Lung (tissue), 11 donors: ENCODE measurements at regions not wholly inside any gene's neighbourhood (a gene's known extent, or its start where the extent isn't known, plus 50 kb on each side); places are given as distances from the start of the nearest gene placed in this dataset.

Experiments
- ATAC-seq: fragments of 200-7000 bp; cut with Tn5 transposase; one replicate; pipeline ENCODE4 v1.9.1; 2020; ENCODE audit warnings: moderate number of reproducible peaks; ENCODE audit not compliant: insufficient read depth, low FRiP score
- DNase-seq, 3 donors: peaks; one replicate each; pipeline ENCODE4 v3.0.0-alpha.2; 2013 to 2017
- H3K27ac ChIP-seq, 2 donors: one replicate each; pipeline ENCODE4 v1.5.1; 2013; ENCODE audit warnings: mild to moderate bottlenecking in 2 of 2, moderate library complexity in 2 of 2, control low read depth in 1 of 2, inconsistent platforms in 1 of 2, low read depth in 1 of 2, low read length in 1 of 2
- H3K27me3 ChIP-seq, 3 donors: one replicate each; pipeline ENCODE4 v1.5.1; 2013; ENCODE audit warnings: low read length in 2 of 3; ENCODE audit not compliant: control insufficient read depth in 3 of 3, insufficient read depth in 3 of 3
- H3K36me3 ChIP-seq, 4 donors: one replicate each; pipeline ENCODE4 v1.5.1; 2013; ENCODE audit warnings: low read length in 4 of 4, mild to moderate bottlenecking in 1 of 4, moderate library complexity in 1 of 4; ENCODE audit not compliant: control insufficient read depth in 4 of 4, insufficient read depth in 4 of 4
- H3K4me1 ChIP-seq, 5 donors: one replicate each; pipeline ENCODE4 v1.5.1; 2013; ENCODE audit warnings: low read length in 5 of 5, mild to moderate bottlenecking in 2 of 5, moderate library complexity in 1 of 5; ENCODE audit not compliant: control insufficient read depth in 5 of 5, insufficient read depth in 5 of 5
- H3K4me3 ChIP-seq: one replicate; pipeline ENCODE4 v1.5.1; 2013; ENCODE audit warnings: mild to moderate bottlenecking, control low read depth, moderate library complexity
- H3K9ac ChIP-seq, 2 donors: one replicate each; pipeline ENCODE4 v1.5.1; 2013; ENCODE audit warnings: low read length in 2 of 2, control low read depth in 1 of 2; ENCODE audit not compliant: insufficient read depth in 1 of 2
- H3K9me3 ChIP-seq, 4 donors: one replicate each; pipeline ENCODE4 v1.5.1; 2013; ENCODE audit warnings: low read length in 3 of 4, mild to moderate bottlenecking in 1 of 4, moderate library complexity in 1 of 4; ENCODE audit not compliant: control insufficient read depth in 4 of 4, insufficient read depth in 3 of 4
- CTCF ChIP-seq: IDR thresholded peaks from 2 replicates; pipeline ENCODE4 v1.5.1; 2012; ENCODE audit warnings: mild to moderate bottlenecking; ENCODE audit errors: control extremely low read depth, extremely low read depth
- WGBS, 2 donors: extraction: QIAGEN DNeasy Blood & Tissue Kit; methylation state at CpG; one replicate each; pipeline ENCODE4 v1.1.7; 2013; 5-methylcytosine and 5-hydroxymethylcytosine counted together
- donor health status: control.
- donor health status: control.
- donor health status: Bipolar disorder and iron deficiency.
- donor health status: healthy.
- donor health status: DM: yes; HTN: yes; CAD: no.

- DNase-seq (no peak), ATAC-seq (no peak)
- 98 to 100% methylated on average over 1 of the region's 1 CpG for WGBS, 2 donors
- Histone ChIP-seq H3K36me3 (no peaks in the 10 kb centered on the region), H3K27ac (no peak overlapping the region), H3K9ac (no peak overlapping the region), H3K9me3 (no peaks in the 10 kb centered on the region), H3K27me3 (no peaks in the 10 kb centered on the region), H3K4me1 (no peaks in the 10 kb centered on the region), H3K4me3 (no peak overlapping the region)
- no peak for TF ChIP-seq CTCF
Observed at GRCh38 chr11:115558635-115559034, 54.4 kb upstream of the CADM1 start.

- H3K27me3 ChIP-seq = no peaks in the 10 kb centered on the region
- TF ChIP-seq CTCF = no peak
- H3K4me3 ChIP-seq = no peak overlapping the region
- DNase-seq (no peak), ATAC-seq (no peak)
- H3K9ac ChIP-seq = no peak overlapping the region
- WGBS, 2 donors = 77 to 86% methylated on average over 7 of the region's 7 CpGs
- H3K9me3 ChIP-seq = peaks cover 0 to under 1% (median 0%) of the 10 kb centered on the region in 4 donors
- no peaks in the 10 kb centered on the region for H3K36me3 ChIP-seq
- no peak overlapping the region for H3K27ac ChIP-seq
- H3K4me1 ChIP-seq = no peaks in the 10 kb centered on the region
Observed at GRCh38 chr11:115557681-115558080, 53.5 kb upstream of the CADM1 start.

- no peaks in the 10 kb centered on the region for H3K4me1 ChIP-seq
- no peak for ATAC-seq
- no peaks in the 10 kb centered on the region for H3K36me3 ChIP-seq
- no peak overlapping the region for H3K27ac ChIP-seq
- H3K4me3 ChIP-seq = no peak overlapping the region
- DNase-seq = no peak
- H3K9me3 ChIP-seq = peaks cover 0 to 1% (median 0%) of the 10 kb centered on the region in 4 donors
- H3K9ac ChIP-seq = no peak overlapping the region
- 73 to 79% methylated on average over 7 of the region's 7 CpGs for WGBS, 2 donors
- no peaks in the 10 kb centered on the region for H3K27me3 ChIP-seq
- TF ChIP-seq CTCF = no peak
Observed at GRCh38 chr11:115556984-115557383, 52.8 kb upstream of the CADM1 start.
